SK-N-SH (cell line): ENCODE measurements at regions not wholly inside any gene's neighbourhood (a gene's known extent, or its start where the extent isn't known, plus 50 kb on each side); places are given as distances from the start of the nearest gene placed in this dataset.

Source experiments
- CTCF ChIA-PET: fragments of 300-600, 350-600 bp; formaldehyde crosslinking; extraction: SDS; loops from one replicate; lab custom pipeline; 2021; lab: Yijun Ruan, JAX
- POLR2A ChIA-PET: fragments of 350-600 bp; sonication (Branson Sonifier 250); formaldehyde crosslinking; extraction: SDS; loops from one replicate; lab custom pipeline; 2020; ENCODE audit warnings: antibody characterized with exemption, inconsistent platforms; lab: Yijun Ruan, JAX
- DNase-seq: peaks from one replicate; pipeline ENCODE4 v3.0.0; 2012
- H2AFZ ChIP-seq: fragments of 200-600 bp; sonication (generic); 2 replicates; pipeline ENCODE4 v1.8.1; 2016; ENCODE audit warnings: antibody characterized with exemption, mild to moderate bottlenecking, low read depth
- H3F3A ChIP-seq: fragments of 200-600 bp; sonication (generic); replicated peaks from 2 replicates; pipeline ENCODE3; 2016; ENCODE audit warnings: antibody characterized with exemption, mild to moderate bottlenecking; ENCODE audit not compliant: insufficient read depth
- H3K27ac ChIP-seq, 2 experiments: fragments of 200-500 bp in 1 of 2; fragments of 200-600 bp in 1 of 2; sonication (Bioruptor generic) in 1 of 2; sonication (generic), shearing (Covaris generic) in 1 of 2; 2 replicates each; pipeline versions ENCODE4 v1.5.1 to v1.6.1; 2014 to 2016; ENCODE audit warnings: low read depth in 2 of 2, inconsistent platforms in 1 of 2, low read length in 1 of 2, mild to moderate bottlenecking in 1 of 2, mixed read lengths in 1 of 2
- H3K27me3 ChIP-seq: fragments of 200-600 bp; sonication (generic), shearing (Covaris generic); 2 replicates; pipeline ENCODE4 v1.6.1; 2016; ENCODE audit warnings: mixed run types; ENCODE audit not compliant: insufficient read depth
- H3K36me3 ChIP-seq, 2 experiments: fragments of 200-500 bp in 1 of 2; fragments of 200-600 bp in 1 of 2; sonication (Bioruptor generic) in 1 of 2; sonication (generic) in 1 of 2; replicated peaks in 1 of 2; 2 replicates each; pipeline versions ENCODE3 to v1.5.1; 2014 to 2016; ENCODE audit warnings: low read length in 1 of 2, mild to moderate bottlenecking in 1 of 2; ENCODE audit not compliant: insufficient read depth in 2 of 2, control insufficient read depth in 1 of 2
- H3K4me1 ChIP-seq, 2 experiments: fragments of 200-500 bp in 1 of 2; fragments of 200-600 bp in 1 of 2; sonication (Bioruptor generic) in 1 of 2; sonication (generic), shearing (Covaris generic) in 1 of 2; 2 replicates each; pipeline versions ENCODE4 v1.5.1 to v1.6.1; 2014 to 2016; ENCODE audit warnings: low read depth in 1 of 2, low read length in 1 of 2, mixed run types in 1 of 2; ENCODE audit not compliant: insufficient read depth in 2 of 2, control insufficient read depth in 1 of 2
- H3K4me2 ChIP-seq: fragments of 200-600 bp; sonication (generic), shearing (Covaris generic); 2 replicates; pipeline ENCODE4 v1.6.1; 2017; ENCODE audit warnings: mixed run types
- H3K4me3 ChIP-seq, 2 experiments: fragments of 200-500 bp in 1 of 2; fragments of 200-600 bp in 1 of 2; sonication (Bioruptor generic) in 1 of 2; sonication (generic), shearing (Covaris generic) in 1 of 2; 2 replicates each; pipeline versions ENCODE4 v1.5.1 to v1.8.1; 2014 to 2016; ENCODE audit warnings: low read depth in 2 of 2, inconsistent platforms in 1 of 2, low read length in 1 of 2, mild to moderate bottlenecking in 1 of 2, mixed read lengths in 1 of 2, moderate library complexity in 1 of 2
- H3K79me2 ChIP-seq: fragments of 200-600 bp; sonication (generic); 2 replicates; pipeline ENCODE4 v1.8.1; 2017; ENCODE audit warnings: mild to moderate bottlenecking; ENCODE audit not compliant: insufficient read depth
- H3K9ac ChIP-seq: fragments of 200-600 bp; sonication (generic); 2 replicates; pipeline ENCODE4 v1.6.1; 2017; ENCODE audit warnings: mixed run types
- H3K9me2 ChIP-seq: fragments of 200-600 bp; sonication (generic); 2 replicates; pipeline ENCODE4 v1.6.1; 2017; ENCODE audit warnings: mixed run types
- H3K9me3 ChIP-seq: fragments of 200-600 bp; sonication (generic); 2 replicates; pipeline ENCODE4 v1.6.1; 2017; ENCODE audit warnings: mixed run types, mild to moderate bottlenecking, moderate library complexity
- H4K20me1 ChIP-seq: fragments of 200-600 bp; sonication (generic); 2 replicates; pipeline ENCODE4 v1.6.1; 2017; ENCODE audit warnings: mild to moderate bottlenecking, mixed run types; ENCODE audit not compliant: insufficient read depth
- CHD2 ChIP-seq: fragments of 150-350 bp; IDR thresholded peaks from 2 replicates; pipeline ENCODE4 v1.6.1; 2018; ENCODE audit warnings: low read length; ENCODE audit not compliant: partially characterized antibody
- FOXM1 ChIP-seq: IDR thresholded peaks from 2 replicates; pipeline ENCODE4 v1.4.0; 2012; ENCODE audit warnings: low read depth, mild to moderate bottlenecking
- NRF1 ChIP-seq: IDR thresholded peaks from 2 replicates; pipeline ENCODE4 v1.6.1; 2012; ENCODE audit warnings: low read depth, mild to moderate bottlenecking, low read length
- RFX5 ChIP-seq: IDR thresholded peaks from 2 replicates; pipeline ENCODE4 v1.6.1; 2012; ENCODE audit warnings: mild to moderate bottlenecking, improper control_type of control experiment, low read length
- RXRA ChIP-seq: IDR thresholded peaks from 2 replicates; pipeline ENCODE4 v1.4.0; 2012; ENCODE audit warnings: low read depth, mild to moderate bottlenecking, borderline replicate concordance
- SIN3A ChIP-seq: IDR thresholded peaks from 2 replicates; pipeline ENCODE4 v1.6.1; 2012; ENCODE audit warnings: low read depth, mild to moderate bottlenecking, low read length, moderate library complexity, borderline replicate concordance
- TAF1 ChIP-seq: IDR thresholded peaks from 2 replicates; pipeline ENCODE4 v1.6.1; 2012; ENCODE audit warnings: low read depth, mild to moderate bottlenecking, low read length, moderate library complexity, borderline replicate concordance
- YY1 ChIP-seq: IDR thresholded peaks from 2 replicates; pipeline ENCODE4 v1.4.0; 2012; ENCODE audit warnings: low read depth, mild to moderate bottlenecking
- WGBS: methylation state at CpG from one replicate; pipeline ENCODE4 v1.1.6; 2017; ENCODE audit warnings: low lambda C conversion rate; 5-methylcytosine and 5-hydroxymethylcytosine counted together
- TF ChIP-seq, protein P1 (sequence below): IDR thresholded peaks from 2 replicates; pipeline ENCODE4 v1.6.1; 2012; ENCODE audit warnings: mild to moderate bottlenecking, low read depth, low read length, moderate library complexity
- TF ChIP-seq, protein P2 (sequence below): IDR thresholded peaks from 2 replicates; pipeline ENCODE4 v1.4.0; 2012; ENCODE audit warnings: low read depth

DNA sequence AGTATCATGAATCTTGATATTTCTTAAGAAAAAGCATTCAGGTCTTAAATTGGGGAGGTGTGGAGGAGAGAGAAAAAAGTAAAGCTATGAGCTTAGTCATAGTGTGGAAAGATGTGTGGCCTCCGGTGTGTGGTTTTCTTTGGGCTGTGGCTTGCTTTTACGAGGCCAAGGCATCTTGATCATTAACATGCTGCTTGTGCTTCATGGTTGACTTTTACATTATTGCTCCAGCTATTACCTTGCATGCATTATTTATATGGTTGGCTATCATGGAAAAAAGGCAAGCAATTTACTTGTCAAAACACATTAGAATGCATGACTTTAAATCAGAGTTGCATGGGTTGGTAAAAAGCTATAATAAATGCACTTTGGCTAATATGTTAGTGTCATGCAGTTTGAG lies 300.7 kb upstream of the ADARB2 start:
- no peaks in the 10 kb centered on the region for H3K27me3 ChIP-seq
- H3K9me2 ChIP-seq, result no peaks in the 10 kb centered on the region
- H3F3A ChIP-seq, result no peaks in the 10 kb centered on the region
- no peak overlapping the region for H3K9ac ChIP-seq
- WGBS, result 17% methylated on average over 2 of the region's 2 CpGs
- H3K9me3 ChIP-seq, result no peaks in the 10 kb centered on the region; the same call in 1 of the 2 replicates
- no peak for DNase-seq
- H4K20me1 ChIP-seq, result no peaks in the 10 kb centered on the region
- H3K4me1 ChIP-seq, result no peaks in the 10 kb centered on the region
- no peak overlapping the region for H3K4me2 ChIP-seq
- H3K27ac ChIP-seq, result no peak overlapping the region
- no peaks in the 10 kb centered on the region for H3K79me2 ChIP-seq
- no peak overlapping the region for H3K4me3 ChIP-seq
- ChIA-PET CTCF (interaction anchor here (0.8 kb wide), 1 partner anchor 191 kb away, joined by 3 read pairs; no protein-coding TSS in a partner anchor), POLR2A (no interaction called here)
- TF ChIP-seq RFX5 (no peak), RXRA (no peak), TAF1 (no peak), NRF1 (no peak), CHD2 (no peak)
- TF ChIP-seq, protein P1, sequence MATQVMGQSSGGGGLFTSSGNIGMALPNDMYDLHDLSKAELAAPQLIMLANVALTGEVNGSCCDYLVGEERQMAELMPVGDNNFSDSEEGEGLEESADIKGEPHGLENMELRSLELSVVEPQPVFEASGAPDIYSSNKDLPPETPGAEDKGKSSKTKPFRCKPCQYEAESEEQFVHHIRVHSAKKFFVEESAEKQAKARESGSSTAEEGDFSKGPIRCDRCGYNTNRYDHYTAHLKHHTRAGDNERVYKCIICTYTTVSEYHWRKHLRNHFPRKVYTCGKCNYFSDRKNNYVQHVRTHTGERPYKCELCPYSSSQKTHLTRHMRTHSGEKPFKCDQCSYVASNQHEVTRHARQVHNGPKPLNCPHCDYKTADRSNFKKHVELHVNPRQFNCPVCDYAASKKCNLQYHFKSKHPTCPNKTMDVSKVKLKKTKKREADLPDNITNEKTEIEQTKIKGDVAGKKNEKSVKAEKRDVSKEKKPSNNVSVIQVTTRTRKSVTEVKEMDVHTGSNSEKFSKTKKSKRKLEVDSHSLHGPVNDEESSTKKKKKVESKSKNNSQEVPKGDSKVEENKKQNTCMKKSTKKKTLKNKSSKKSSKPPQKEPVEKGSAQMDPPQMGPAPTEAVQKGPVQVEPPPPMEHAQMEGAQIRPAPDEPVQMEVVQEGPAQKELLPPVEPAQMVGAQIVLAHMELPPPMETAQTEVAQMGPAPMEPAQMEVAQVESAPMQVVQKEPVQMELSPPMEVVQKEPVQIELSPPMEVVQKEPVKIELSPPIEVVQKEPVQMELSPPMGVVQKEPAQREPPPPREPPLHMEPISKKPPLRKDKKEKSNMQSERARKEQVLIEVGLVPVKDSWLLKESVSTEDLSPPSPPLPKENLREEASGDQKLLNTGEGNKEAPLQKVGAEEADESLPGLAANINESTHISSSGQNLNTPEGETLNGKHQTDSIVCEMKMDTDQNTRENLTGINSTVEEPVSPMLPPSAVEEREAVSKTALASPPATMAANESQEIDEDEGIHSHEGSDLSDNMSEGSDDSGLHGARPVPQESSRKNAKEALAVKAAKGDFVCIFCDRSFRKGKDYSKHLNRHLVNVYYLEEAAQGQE, result no peak
- TF ChIP-seq, protein P2, sequence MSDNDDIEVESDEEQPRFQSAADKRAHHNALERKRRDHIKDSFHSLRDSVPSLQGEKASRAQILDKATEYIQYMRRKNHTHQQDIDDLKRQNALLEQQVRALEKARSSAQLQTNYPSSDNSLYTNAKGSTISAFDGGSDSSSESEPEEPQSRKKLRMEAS, result no peak
- H2AFZ ChIP-seq, result no peak overlapping the region
- H3K36me3 ChIP-seq, result no peaks in the 10 kb centered on the region

DNA sequence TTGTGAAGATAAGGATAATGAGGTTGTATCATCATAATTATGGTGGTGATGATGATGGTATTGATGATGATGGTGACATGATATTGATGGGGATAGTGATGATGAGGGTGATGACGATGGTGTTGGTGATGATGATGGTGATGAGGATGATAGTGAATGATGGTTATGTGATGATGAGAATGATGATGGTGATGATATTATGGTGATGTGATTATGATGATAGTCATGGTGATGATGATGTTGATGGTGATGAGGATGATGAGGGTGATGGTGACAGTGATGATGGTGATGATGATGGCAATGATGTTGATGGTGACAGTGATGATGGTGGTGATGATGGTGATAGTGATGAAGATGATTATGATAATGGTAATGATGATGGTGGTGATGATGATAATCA lies 299.9 kb upstream of the ADARB2 start:
- Histone ChIP-seq H3K9me2 (no peaks in the 10 kb centered on the region), H3K36me3 (no peaks in the 10 kb centered on the region), H3K9ac (no peak overlapping the region), H3K9me3 (no peaks in the 10 kb centered on the region; the same call in 1 of the 2 replicates), H3K79me2 (no peaks in the 10 kb centered on the region), H3K4me1 (no peaks in the 10 kb centered on the region), H3K27me3 (no peaks in the 10 kb centered on the region), H2AFZ (no peak overlapping the region), H3K4me2 (no peak overlapping the region), H3K27ac (no peak overlapping the region), H3F3A (no peaks in the 10 kb centered on the region), H3K4me3 (no peak overlapping the region), H4K20me1 (no peaks in the 10 kb centered on the region)
- TF ChIP-seq SIN3A (no peak), FOXM1 (no peak), YY1 (no peak)
- ChIA-PET CTCF (no interaction called here), POLR2A (no interaction called here)
- no peak for DNase-seq
- WGBS, result 12% methylated on average over 1 of the region's 1 CpG
